ENCODE measurements at regions not wholly inside any gene's neighbourhood (a gene's known extent, or its start where the extent isn't known, plus 50 kb on each side); places are given as distances from the start of the nearest gene placed in this dataset.

DNA sequence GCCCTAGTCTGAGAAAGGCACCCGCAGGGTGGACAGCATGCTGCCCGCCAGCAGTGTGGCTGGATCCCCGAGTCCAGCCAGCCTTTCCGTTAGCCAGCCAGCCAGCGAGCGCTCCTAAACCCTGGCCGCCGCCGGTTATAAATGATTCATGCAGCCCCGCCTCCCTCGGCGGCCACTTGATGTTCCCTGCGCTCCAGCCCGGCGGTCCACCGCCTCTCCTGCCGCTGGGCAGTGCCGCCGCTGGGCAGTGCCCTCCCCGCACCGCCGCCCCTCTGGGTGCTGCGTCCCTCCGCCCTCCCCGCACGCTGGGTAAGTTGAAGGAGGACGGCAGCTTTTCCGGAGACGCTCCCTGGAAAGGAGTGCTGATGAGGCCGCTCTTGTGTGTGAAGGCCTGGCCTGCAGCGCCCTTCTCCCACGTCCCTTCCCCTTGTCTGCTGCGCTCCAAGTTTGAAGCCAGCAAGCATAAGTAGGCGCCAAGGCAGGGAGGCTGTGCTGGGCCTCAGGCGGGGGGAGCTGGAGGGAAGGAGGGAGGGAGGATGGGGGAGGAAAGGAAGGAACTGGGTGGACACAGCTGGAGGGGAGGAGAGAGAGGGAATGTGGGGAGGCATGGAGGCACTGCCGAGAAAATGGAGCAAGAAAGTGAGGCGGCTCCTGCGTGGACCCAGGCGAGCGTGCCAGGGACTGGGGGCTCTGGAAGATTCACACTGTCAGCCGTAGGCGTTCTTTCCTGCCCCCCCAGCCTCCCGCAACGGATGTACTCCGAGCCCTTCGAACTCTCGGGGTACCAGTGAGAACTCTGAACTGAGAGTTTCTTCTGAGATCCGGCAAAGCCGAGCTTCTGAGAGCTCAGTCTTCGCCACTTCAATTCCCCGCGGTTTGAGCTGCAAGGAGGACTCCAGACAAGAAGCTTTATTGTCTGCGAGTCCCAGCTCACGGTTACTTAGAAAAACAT, 131.9 kb downstream of the GLI2 start:
- peak; percentile 53 for DNase-seq

DNA sequence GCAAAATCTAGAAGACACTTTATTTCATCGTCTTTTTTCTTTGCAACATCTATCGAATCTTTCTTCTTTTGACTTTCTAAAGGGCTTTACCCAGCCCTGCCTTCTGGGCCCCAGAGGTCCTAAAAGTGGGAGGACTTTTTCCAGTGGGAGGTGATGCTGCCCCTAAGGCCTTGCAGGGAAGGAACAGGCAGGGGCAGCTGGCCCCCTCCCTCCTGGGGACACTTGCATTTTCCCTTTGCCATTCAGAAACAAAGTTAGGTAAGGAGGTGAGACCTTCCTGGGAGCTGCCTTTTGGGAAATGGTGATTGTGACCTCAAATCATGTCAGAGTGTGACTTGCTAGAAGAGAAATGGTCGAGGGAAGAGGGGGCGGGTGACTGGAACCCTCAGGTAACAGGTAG, 132.7 kb downstream of the GLI2 start:
- no peak for DNase-seq

DNA sequence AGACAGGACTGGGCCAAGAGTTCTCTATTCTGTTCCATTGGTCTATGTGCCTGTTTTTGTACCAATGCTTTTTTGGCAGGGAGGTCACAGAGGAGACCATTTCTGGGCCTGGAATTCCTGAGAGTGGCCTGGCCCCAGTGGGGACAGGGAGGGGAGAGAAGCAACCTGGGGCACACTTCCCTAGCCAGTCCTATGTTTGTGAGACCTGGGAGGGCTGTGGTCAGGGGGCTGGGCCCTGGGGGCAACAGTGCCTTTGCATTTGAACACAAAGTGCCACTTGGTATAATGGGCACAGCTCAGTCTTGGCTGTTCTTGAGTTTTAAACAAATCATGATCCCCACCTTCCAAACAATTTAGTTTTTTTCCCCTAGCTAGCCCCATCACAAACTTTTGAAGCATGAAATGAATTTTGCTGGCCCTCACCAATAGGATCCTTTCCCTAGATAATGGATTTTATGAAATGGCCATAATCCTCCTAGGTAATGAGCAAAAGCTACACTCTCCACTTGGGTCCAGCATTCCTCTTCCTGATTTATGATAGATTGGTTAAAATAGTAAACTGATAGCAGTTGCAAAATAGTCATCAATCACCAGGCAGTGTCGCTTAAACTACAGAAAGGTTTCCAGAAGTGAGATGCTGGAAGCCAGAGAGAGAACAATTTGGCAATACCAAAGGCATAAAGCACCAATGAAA, 133.5 kb downstream of the GLI2 start:
- DNase-seq = no peak

DNA sequence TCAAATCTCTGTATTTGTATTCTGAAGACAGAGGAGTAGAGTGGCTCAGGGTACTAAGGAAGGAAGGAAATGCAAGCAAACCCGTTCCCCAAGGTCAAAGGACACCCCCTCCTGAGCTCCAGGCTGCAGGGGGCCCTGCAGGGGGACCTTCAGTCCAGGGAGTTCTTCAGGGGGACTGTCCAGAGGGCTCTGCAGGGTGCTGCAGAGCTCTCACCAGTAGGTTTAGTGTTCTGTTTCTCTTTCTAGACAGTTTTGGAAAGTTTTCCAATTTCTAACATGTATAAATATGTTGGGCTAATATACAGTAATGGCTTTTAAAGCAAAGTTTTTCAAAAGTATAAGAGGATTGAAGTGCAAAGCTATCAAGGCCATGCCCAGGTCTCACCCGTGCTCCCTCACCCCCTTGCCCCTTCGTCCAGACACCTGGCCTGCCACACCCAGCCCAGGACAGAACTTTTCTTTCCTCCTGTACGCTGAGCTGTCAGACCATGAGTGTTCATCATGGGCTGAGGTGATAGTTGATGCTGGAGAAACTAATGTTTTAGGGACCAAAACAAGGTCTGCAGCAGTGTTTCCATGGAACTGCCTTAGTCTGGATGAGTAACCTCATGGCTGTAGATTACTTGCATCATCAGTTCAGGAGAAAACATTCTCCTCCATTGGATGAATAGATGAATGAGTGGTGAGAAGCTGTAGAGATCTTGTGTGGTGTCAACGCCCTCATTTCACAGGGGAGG, 134.2 kb downstream of the GLI2 start:
- DNase-seq = no peak

DNA sequence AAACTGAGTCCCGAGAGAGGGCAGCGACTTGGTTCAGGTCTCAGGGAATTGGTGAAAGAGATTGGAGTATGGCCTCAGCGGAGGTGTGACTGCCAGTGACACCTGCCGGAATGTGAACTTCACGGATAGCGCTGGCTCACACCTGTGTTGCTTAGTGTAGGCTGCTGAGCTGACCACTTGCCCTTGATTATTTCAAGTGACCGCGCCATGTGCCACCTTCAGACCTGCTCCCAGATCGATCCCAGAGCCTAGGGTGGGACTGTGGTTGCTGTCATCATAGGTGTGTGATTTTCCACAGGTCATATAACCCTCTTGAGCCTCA, 134.8 kb downstream of the GLI2 start:
- DNase-seq = no peak

DNA sequence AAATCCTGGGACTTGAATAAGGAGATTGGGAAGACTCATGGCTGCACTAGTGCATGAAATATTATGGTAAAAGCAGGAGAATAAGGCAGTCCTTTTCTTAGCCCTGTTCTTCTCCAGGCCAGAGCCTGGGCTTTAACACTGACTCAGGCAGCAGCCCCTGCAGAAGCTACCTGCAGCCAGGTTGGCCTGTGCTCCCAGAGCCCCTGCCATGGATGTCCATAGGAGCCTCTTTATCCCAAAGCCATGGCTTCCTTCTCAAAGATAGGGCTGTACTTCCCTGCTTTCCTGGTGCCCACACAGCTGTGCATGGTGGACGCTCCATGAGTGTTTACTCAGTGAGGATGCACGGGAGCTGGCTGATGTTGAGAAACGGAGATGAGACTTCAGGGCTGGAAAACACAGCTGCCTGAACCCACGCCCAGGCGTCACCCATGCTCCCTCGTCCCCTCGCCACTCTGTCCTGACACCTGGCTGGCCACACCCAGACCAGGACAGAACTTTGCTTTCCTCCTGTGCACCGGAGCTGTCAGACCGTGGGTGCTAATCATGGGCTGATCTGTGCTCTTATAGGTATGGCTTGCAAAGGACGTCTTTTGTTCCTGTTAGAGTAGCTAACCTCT, 135.5 kb downstream of the GLI2 start:
- DNase-seq = no peak

DNA sequence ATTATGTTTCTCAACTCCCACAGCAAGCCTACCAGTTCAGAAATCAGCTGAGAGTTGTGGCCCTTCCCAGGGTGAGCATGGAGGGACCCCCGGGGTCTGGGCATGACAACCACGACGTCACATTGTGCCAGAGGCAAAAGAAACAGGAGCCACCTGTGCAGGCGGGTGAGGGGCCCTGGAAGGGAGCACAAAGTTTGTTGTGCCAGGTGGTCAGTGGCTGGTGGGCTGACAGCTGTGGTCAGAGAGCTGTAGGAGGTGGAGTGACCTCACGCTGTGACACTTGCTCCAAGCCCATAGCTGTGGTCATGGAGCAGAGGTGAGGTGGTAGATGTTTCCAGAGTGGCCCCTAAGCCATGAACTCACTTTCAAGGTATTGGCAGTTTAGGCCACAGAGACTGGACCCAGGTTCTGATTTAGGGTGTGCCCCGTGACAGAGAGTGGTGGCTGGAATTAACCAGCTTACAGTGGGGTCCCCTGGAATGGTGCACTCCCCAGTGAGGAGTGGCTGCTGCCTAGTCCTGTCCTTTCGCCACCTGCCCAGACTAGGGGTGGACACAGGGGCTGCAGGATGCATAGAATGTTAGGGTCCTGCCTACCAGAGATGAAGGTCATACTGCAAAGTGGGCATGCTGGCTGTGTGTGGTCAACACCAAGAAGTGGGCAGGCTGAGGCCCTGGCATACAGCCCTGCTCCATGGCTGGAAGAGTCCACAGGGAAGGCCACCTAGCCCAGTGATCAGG, 136.4 kb downstream of the GLI2 start:
- peak; percentile 14 for DNase-seq

DNA sequence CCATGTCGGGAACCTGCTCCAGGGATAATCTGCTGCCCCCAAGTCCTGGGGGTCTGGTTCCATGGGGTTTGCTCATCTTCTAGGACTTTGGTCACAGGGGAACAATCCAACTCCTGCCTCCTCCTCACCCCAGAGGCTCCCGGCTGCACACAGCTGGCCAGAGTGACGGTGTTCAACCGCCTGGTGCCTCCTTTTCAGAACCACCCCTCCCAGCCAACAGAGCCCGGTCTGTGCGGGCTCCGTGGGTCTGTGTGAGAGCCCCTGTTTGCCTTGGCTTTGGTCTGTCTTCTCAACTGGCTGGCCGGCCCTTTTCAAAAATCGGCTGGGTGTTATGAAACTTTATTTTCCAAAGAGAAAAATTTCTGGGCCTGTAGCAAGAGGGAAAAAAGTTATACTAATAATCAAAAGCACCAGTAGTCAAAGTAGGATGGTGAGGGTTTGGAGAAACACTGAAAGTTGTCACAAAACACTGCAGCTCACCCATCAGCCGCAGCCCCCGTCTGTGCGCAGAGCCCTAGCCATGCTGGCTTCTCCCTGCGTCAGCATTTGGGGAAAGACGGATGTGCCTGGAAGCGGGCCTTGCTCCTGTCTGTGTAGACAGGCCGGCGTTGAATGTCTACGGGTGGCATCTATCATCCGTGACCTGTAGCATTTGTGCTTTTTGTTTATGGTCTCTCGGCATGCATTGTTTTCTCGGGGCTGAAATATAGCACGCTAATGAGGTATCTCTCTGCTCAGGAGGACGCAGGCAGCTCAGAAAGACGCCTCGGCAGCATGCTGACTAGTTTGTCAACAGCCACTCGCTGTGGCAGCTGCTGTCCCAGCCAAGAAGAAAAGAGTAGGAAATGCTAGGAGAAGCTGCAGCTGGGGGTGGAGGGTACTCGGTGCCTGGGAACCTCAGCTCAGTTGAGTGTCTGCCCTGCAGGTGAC, 138.6 kb downstream of the GLI2 start:
- DNase-seq = peak; percentile 75

DNA sequence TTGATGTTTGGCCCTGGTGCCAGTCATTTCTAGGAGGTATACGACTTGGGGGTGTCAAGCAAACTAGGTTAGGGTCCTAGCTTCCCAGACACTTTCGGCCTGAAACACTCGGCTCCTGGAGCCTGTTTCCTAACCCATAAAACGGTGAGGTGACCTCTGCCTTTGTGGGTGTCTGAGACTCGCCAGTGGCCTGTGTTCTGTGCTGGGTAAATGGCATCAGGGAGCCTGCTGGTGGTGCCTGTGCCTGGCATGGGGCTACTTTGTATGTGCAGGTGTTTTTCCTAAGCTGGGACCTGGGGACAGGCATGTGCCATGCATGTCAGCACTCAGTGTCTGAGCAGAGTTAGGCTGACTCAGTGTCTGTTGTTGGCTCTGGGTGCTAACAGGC, 139.2 kb downstream of the GLI2 start:
- DNase-seq = no peak

DNA sequence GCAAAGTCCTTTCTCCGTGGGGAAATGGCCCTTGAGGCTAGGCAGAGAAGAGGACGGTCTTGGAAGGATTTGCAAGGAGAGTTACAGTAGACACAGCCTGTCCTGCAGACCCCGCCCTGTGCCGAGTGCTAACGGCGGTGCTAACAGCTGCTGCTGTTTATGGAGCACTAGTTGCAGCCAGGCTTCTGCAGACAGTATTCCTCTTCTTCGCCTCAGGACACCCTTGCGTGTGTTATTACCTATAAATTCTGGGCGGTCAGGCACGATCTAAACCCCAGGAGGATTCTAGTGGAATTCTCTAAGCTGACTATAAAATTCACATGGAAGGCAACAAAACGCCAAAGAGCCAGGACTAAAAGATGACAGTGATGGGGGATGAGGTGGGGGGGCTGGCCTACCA, 139.8 kb downstream of the GLI2 start:
- DNase-seq = peak; percentile 9

DNA sequence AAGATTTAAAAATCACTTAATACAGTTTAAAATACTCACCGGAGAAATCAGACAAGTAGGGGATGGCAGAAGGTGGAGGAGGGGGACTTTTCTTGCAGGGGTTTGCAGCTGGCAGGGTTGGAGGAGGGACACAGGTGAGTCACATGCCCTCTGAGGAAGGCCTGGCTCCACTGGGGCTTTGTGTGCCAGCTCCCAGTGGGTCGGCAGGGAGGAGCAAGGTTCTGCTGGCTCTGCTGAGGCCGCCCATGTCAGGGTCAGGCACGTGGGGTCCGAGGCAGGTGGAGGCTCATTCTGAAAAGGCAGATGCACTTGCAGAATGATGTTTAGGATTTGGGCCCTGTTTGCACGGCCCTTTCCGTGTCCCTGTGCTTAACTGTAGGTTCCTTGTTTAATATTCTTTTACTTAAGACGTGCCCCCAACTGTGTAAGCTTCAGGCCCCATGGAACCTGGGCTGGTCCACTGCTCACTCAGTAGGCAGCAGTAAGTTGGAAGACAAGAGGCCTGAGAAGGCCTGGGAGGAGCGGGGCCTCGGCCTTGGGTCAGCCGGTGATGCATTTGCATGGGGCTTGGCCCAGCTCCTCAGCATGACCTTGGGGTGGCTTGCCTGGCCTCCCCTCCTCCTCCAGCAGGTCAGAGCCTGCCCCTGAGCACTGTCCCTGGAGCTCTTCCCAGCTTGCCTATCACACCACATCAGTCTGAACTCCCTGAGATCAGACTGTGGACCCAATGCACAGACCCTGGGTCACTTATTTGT, 141.0 kb downstream of the GLI2 start:
- no peak for DNase-seq

DNA sequence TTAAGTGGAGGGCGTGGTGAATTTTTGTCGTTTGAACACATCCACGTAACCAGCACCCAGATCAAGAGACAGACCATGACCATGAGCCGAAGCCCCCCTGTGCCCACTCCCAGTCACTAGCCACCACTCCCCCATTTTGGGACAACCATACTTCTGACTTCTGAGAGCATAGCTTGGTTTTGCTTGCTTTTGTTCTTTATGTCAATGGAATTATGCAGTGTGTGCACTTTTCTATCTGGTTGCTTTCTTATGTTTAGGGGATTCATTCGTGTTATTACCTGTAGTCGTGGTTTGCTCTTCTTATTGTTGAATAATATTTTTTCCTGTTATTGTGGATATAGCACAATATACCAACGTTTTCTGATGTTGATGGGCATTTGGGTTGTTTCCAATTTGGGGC, 141.7 kb downstream of the GLI2 start:
- DNase-seq = no peak

DNA sequence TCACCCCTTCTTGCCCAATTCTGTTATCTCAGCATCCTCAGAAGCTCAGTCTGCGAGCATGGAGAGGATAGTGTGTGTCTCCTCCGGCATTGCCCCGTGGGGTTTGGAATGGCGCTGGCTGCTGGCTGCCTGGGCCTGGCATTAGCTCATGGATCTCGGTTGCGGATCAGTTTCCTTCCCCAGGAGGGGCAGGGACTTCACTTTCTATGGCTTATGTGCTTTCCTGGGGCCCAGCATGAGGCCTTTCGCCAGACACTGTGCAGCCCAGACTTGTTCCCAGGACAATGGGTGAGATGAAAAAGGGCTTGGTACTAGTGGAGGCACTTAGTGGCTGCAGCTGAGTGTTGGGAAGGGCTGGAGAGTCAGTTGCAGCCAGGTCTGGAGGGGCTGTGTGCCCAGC, 143.3 kb downstream of the GLI2 start:
- peak; percentile 66 for DNase-seq

DNA sequence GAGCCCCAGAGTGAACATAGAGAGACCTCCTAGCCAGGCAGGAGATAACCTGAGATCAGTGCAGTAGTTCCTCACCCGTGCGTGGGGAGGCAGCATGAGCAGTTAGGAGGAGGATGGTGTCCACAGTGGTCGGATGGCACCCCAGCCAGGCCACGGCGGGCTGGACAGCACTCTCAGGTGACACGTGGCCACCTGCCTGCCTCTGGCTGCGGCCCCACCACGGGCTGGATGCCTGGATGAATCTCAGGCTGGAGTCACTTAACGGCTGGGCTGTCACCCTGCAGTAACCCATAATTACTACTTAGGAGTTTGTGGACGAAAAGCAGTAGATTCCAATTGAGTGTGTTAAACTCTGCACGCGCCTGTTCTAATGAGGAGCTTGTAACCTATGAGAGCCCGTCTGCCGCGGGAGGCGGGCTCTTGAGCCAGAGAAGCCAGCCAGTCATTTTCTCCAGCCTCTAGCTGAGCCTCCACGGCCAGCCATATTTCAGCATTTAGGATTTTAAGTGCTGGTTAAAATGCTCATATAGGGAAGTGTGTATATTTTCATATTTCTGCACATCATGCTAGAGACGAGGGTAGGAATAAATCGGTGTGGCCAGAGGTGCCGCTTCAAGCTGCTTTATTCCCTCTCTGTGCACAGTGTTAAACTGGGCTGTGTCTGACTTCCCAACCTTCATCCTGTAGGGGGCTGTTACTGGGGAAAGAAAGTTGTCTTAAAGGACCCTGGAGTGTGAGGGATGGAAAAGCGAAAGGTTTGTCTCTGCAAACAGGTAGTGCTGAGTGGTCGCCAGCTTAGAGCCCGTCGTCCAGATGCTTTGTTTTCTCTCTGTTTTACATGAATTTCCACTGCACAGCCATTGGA, 144.0 kb downstream of the GLI2 start:
- DNase-seq = peak; percentile 91

DNA sequence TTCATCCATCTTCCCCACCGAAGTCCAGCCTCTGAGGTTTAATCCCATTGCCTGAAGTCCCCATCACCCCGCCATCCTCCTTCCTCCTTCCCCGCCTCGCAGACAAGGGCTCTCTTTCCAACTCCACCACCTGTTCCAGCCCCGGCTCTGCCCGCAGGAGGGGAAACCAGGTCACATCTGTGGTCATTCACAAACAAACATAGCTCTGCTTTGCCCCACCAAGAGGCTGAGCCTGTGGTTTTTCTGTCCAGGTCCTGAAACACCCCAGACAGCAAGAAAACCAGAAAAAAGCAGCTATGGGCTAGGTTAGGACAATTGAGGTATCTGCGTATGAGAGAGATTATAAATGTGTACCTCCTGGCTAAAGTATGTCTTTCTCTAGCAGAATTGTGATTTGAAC, 144.7 kb downstream of the GLI2 start:
- DNase-seq = peak; percentile 42

DNA sequence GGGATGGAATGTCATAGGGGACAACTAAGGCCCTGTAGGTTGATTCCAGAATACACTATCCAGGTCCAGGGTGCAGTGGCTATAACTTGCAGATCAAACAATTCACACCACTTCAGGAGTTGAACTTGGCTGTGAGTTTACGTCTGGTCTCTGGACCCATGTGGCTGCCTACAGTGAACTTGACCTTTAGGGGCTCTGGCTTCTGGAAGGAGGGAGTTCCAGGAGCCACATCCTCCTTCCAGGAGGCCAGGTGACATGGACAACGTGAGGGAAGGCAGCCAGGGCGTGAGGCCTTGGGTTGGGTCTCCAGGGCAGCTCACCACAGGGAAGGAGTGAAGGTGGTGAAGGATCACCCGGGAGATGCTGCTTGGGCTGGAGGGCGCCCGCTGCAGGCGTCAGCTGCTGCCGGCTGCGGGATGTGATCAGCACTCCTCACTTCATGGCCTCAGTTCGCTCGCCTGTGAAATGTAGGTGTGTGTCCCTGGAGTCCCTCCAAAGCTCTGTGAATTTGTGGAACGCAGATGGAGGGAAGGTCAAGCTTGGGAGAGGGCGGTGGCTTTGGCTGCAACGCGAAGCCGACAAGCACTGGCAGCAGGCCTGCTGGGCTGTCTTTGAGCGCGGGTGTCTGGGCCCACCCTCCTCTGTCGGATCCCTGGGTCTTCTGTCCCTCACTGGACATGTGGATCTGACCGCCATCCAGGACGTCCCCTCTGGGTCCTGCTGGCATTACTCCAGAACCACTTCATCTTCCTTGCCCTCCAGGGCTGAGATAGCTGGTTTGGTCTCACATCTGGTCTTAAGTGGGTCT, 146.5 kb downstream of the GLI2 start:
- no peak for DNase-seq

DNA sequence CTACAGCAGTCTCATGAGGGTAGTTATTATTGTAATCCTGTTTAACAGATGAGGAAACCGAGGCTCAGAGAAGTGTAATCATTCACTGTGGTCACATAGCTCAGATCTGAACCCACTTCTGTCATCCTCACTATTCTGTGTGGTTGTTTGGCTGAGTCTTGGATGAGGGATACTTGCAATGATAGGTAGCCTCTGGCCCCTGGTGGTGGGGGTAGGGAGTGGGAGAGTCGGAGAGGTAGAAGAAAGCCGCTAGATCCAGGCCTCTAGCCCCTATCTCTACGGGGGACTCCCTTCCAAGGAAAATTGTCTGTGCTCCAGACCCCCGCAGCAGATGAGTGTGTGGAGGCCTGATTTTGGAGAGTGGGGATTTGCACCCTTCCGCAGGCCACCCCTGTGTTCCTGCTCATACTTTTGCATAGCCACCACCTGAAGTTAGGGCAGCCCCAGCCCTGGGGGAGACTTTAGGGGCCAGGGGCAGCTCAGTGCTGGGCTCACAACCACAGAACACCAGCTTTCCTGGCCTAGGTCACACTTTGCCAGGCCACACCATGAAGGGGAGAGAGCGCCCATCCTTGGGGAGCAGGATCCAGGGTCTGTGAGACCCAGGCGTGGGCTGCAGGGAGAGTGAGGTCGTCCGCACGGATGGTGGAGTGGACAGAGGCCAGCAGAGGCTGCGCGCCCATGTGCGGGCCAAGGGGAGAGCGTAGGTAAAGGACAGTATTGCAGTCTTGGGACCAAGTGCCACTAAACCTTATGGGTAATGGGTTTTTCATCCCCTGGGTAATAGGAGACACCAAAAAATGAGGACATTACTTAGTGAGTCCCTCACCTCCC, 148.2 kb downstream of the GLI2 start:
- no peak for DNase-seq

Measured in NCI-H69 (cell line).